ENCODE measurements at regions not wholly inside any gene's neighbourhood (a gene's known extent, or its start where the extent isn't known, plus 50 kb on each side); places are given as distances from the start of the nearest gene placed in this dataset.

DNA sequence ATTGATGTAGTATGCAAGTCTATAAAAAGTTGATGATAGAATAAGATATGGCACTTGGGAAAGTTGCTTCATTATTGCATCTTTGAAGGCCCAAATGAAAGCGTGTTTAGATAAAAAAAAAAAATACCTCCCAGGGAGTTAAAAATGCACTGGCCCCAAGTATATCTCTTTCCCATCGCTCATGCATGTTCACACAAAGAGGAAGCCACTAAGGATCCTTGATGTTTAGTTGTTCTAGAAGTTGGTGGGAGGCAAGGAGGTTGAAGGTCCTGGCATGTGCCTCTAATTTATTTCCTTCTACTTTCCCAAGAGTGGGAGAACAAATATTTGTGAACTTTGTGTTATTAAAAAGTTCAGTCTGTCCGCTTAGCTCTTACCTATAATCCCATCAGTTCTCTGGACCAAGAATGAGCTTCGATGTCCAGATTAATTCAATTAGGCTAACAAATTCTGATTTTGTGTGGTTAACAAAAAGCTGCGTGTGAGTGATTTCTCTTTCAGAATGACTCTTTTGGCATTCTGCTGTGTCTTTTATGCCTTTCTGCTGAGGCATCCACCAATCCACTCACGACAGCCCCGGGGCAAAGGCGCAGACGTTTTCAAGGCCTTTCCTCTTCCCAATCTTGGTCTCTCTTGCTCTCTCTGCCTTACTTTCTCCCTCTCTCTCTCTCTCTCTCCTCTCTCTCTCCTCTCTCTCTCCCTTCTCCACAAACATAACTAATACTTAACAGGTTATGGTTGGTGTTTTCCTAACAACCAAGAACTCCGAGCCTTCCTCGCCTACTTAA lies 135.1 kb upstream of the ERCC6L2 start:
- H3K27me3 ChIP-seq (ENCODE audit: control insufficient read depth, low read length) = peaks cover 3% of the 10 kb centered on the region; the same call in 1 of the 2 replicates
- TF ChIP-seq, protein P1, sequence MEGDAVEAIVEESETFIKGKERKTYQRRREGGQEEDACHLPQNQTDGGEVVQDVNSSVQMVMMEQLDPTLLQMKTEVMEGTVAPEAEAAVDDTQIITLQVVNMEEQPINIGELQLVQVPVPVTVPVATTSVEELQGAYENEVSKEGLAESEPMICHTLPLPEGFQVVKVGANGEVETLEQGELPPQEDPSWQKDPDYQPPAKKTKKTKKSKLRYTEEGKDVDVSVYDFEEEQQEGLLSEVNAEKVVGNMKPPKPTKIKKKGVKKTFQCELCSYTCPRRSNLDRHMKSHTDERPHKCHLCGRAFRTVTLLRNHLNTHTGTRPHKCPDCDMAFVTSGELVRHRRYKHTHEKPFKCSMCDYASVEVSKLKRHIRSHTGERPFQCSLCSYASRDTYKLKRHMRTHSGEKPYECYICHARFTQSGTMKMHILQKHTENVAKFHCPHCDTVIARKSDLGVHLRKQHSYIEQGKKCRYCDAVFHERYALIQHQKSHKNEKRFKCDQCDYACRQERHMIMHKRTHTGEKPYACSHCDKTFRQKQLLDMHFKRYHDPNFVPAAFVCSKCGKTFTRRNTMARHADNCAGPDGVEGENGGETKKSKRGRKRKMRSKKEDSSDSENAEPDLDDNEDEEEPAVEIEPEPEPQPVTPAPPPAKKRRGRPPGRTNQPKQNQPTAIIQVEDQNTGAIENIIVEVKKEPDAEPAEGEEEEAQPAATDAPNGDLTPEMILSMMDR (IDR thresholded peaks at IDR 0.05; ENCODE audit: low read depth, low read length, poor library complexity, severe bottlenecking) = no peak
- no peak for TF ChIP-seq EZH2phosphoT487 (IDR thresholded peaks at IDR 0.05; ENCODE audit: borderline replicate concordance, low read length)
- no peaks in the 10 kb centered on the region for H3K9me3 ChIP-seq (ENCODE audit: control insufficient read depth, insufficient read depth, low read length)
- no peaks in the 10 kb centered on the region for H3K36me3 ChIP-seq (ENCODE audit: control insufficient read depth, low read length)
- H4K20me1 ChIP-seq (ENCODE audit: control insufficient read depth, insufficient read depth, low read depth, low read length) = no peaks in the 10 kb centered on the region
- H3K27ac ChIP-seq (ENCODE audit: low read depth, low read length) = no peak overlapping the region
- H3F3A ChIP-seq (ENCODE audit: control insufficient read depth, insufficient read depth) = no peaks in the 10 kb centered on the region
- no peaks in the 10 kb centered on the region for H3K9me2 ChIP-seq (replicated peaks; ENCODE audit: control insufficient read depth, low read length)
- no peaks in the 10 kb centered on the region for H3K4me1 ChIP-seq (ENCODE audit: control insufficient read depth, low read length)
- H3K79me2 ChIP-seq (ENCODE audit: control insufficient read depth, low read length) = no peaks in the 10 kb centered on the region
- H3K4me3 ChIP-seq (ENCODE audit: low read length) = no peak overlapping the region
- no peak overlapping the region for H3K4me2 ChIP-seq (ENCODE audit: low read length)

DNA sequence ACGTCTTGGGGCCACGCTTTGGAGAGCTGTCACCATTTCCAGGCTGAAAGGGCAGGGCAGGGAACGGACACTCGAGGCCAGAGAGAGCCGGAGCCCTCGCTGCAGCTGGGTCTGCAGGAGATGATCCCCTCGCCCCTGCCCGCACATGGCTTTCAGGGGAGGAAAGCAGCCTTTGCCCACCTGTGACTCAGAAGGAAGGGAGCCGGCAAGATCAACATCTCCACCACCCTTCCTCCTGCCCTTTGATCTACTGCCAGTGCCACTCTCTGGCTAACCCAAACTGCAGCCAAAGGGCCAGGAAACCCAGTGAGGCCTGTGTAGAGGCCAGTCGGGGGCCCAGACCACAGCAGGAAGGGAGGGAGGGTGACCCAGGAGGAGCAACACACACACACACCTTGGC lies 137.1 kb upstream of the ERCC6L2 start:
- H3K79me2 ChIP-seq (ENCODE audit: control insufficient read depth, low read length) = no peaks in the 10 kb centered on the region
- no peaks in the 10 kb centered on the region for H3K4me1 ChIP-seq (ENCODE audit: control insufficient read depth, low read length)
- no peaks in the 10 kb centered on the region for H3K9me3 ChIP-seq (ENCODE audit: control insufficient read depth, insufficient read depth, low read length)
- TF ChIP-seq, protein P1 (IDR thresholded peaks at IDR 0.05; ENCODE audit: low read depth, low read length, poor library complexity, severe bottlenecking) = no peak
- TF ChIP-seq EZH2phosphoT487 (IDR thresholded peaks at IDR 0.05; ENCODE audit: borderline replicate concordance, low read length) = no peak
- no peaks in the 10 kb centered on the region for H3F3A ChIP-seq (ENCODE audit: control insufficient read depth, insufficient read depth)
- peaks cover 3% of the 10 kb centered on the region; the same call in 1 of the 2 replicates for H3K27me3 ChIP-seq (ENCODE audit: control insufficient read depth, low read length)
- no peak overlapping the region for H3K4me2 ChIP-seq (ENCODE audit: low read length)
- no peaks in the 10 kb centered on the region for H4K20me1 ChIP-seq (ENCODE audit: control insufficient read depth, insufficient read depth, low read depth, low read length)
- H3K36me3 ChIP-seq (ENCODE audit: control insufficient read depth, low read length) = no peaks in the 10 kb centered on the region
- H3K27ac ChIP-seq (ENCODE audit: low read depth, low read length) = no peak overlapping the region
- no peak overlapping the region for H3K4me3 ChIP-seq (ENCODE audit: low read length)
- H3K9me2 ChIP-seq (replicated peaks; ENCODE audit: control insufficient read depth, low read length) = no peaks in the 10 kb centered on the region

DNA sequence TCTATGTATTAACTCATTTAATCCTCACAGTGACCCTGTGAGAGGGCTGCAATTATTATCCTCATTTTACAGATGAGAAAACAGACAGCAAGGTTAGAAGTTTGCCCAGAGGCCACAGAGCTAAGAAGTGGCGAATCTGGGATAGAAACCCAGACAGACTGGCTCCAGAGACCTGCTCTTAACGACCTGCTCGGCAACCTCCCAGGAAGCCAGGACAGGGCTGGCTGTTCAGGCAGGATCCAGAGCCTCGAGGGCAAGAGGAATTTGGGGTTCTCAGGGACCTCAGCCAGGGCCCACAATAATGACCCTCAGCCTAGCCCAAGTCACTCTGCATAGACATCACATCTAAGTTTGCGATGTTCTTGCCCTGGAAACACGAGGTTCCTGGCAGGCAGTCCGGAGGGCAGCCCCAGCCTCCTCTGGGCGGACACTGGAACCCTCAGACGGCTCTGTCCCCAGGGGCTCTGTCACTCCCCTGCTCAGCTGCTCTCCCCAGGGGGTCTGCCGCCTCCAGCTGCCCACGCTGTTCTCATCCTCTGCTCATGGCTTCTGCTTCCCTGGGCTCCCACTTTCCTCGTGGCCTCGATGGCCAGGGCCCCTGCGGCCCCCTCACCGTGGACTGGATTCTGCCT lies 138.5 kb upstream of the ERCC6L2 start:
- H3F3A ChIP-seq (ENCODE audit: control insufficient read depth, insufficient read depth) = no peaks in the 10 kb centered on the region
- H3K27ac ChIP-seq (ENCODE audit: low read depth, low read length) = no peak overlapping the region
- no peak for TF ChIP-seq EZH2phosphoT487 (IDR thresholded peaks at IDR 0.05; ENCODE audit: borderline replicate concordance, low read length)
- TF ChIP-seq, protein P1 (IDR thresholded peaks at IDR 0.05; ENCODE audit: low read depth, low read length, poor library complexity, severe bottlenecking) = no peak
- no peak overlapping the region for H3K4me2 ChIP-seq (ENCODE audit: low read length)
- H3K36me3 ChIP-seq (ENCODE audit: control insufficient read depth, low read length) = no peaks in the 10 kb centered on the region
- no peaks in the 10 kb centered on the region for H3K79me2 ChIP-seq (ENCODE audit: control insufficient read depth, low read length)
- no peaks in the 10 kb centered on the region for H3K9me2 ChIP-seq (replicated peaks; ENCODE audit: control insufficient read depth, low read length)
- no peaks in the 10 kb centered on the region for H4K20me1 ChIP-seq (ENCODE audit: control insufficient read depth, insufficient read depth, low read depth, low read length)
- H3K4me1 ChIP-seq (ENCODE audit: control insufficient read depth, low read length) = no peaks in the 10 kb centered on the region
- H3K9me3 ChIP-seq (ENCODE audit: control insufficient read depth, insufficient read depth, low read length) = no peaks in the 10 kb centered on the region
- H3K4me3 ChIP-seq (ENCODE audit: low read length) = no peak overlapping the region
- no peaks in the 10 kb centered on the region for H3K27me3 ChIP-seq (ENCODE audit: control insufficient read depth, low read length)
